ENCODE measurements at regions not wholly inside any gene's neighbourhood (a gene's known extent, or its start where the extent isn't known, plus 50 kb on each side); places are given as distances from the start of the nearest gene placed in this dataset.

GRCh38 chr2:139374296-139374850 lies 594.2 kb upstream of the NXPH2 start:
- no peaks in the 10 kb centered on the region for H4K20me1 ChIP-seq (ENCODE audit: control insufficient read depth, insufficient read depth, insufficient read length)
- no peak overlapping the region for H3K23ac ChIP-seq (ENCODE audit: insufficient read length, low read depth, low read length)
- H4K5ac ChIP-seq (ENCODE audit: insufficient read length, low read depth, low read length): no peak overlapping the region
- H3K27me3 ChIP-seq (ENCODE audit: insufficient read depth, low read length): no peaks in the 10 kb centered on the region; the same call in 1 of the 2 replicates
- Mint-ChIP-seq H3K4me3 (no peak overlapping the region), H3K4me1 (peaks cover 17 to 20% of the 10 kb centered on the region in 2 experiments), H3K27ac (no peak overlapping the region), H3K9me3 (peaks cover 6 to 10% of the 10 kb centered on the region in 2 experiments), H3K36me3 (ENCODE audit: insufficient read depth in 1 of 3, low read depth in 3 of 3) (peaks cover 3 to 10% (median 9%) of the 10 kb centered on the region in 3 experiments; a peak in 6 of 7 replicates), H3K27me3 (ENCODE audit: low read depth) (peaks cover 39% of the 10 kb centered on the region)
- no peak overlapping the region for H3K14ac ChIP-seq (ENCODE audit: insufficient read depth, low read length)
- peaks cover 2% of the 10 kb centered on the region; the same call in 1 of the 2 replicates for H3K4me1 ChIP-seq (ENCODE audit: insufficient read depth, low read length)
- H2AFZ ChIP-seq (ENCODE audit: low read length): no peak overlapping the region
- TF ChIP-seq CTCF (conservative IDR thresholded peaks at IDR 0.05): no peak
- no peak overlapping the region for H3K27ac ChIP-seq (ENCODE audit: insufficient read length, low read depth, low read length)
- H4K91ac ChIP-seq (ENCODE audit: insufficient read length, low read depth, low read length): no peak overlapping the region
- no peak overlapping the region for H2BK120ac ChIP-seq (ENCODE audit: low read depth, low read length, poor library complexity, severe bottlenecking)
- no peak for DNase-seq
- no peak overlapping the region for H2BK20ac ChIP-seq (ENCODE audit: low read depth, low read length, poor library complexity, severe bottlenecking)
- no peak overlapping the region for H3K9ac ChIP-seq (ENCODE audit: extremely low read depth, insufficient read length, low read length)
- no peak overlapping the region for H3K56ac ChIP-seq (ENCODE audit: insufficient read length, low read depth, low read length)
- H4K8ac ChIP-seq (replicated peaks; ENCODE audit: insufficient read length, low read depth, low read length): no peak overlapping the region
- no peaks in the 10 kb centered on the region for H3K23me2 ChIP-seq (ENCODE audit: insufficient read length, low read depth, low read length, poor library complexity, severe bottlenecking)
- no peak overlapping the region for H2BK12ac ChIP-seq (ENCODE audit: insufficient read length, low read depth, low read length)
- no peak overlapping the region for H3K4me2 ChIP-seq (ENCODE audit: insufficient read depth, insufficient read length, low read length)
- H3T11ph ChIP-seq (ENCODE audit: low read length): no peak overlapping the region
- no peak overlapping the region for H2BK5ac ChIP-seq (ENCODE audit: insufficient read length, low read length)
- no peaks in the 10 kb centered on the region for H3K9me3 ChIP-seq (ENCODE audit: control insufficient read depth, low read depth, low read length)
- H2BK15ac ChIP-seq (ENCODE audit: low read depth, low read length): no peak overlapping the region
- H3K4ac ChIP-seq (ENCODE audit: low read depth, low read length): no peak overlapping the region
- no CpG with 5 or more reads among the region's 4 CpGs for WGBS (ENCODE audit: extremely low coverage, insufficient read length, low lambda C conversion rate)
- H3K79me2 ChIP-seq (ENCODE audit: insufficient read depth, low read length): no peaks in the 10 kb centered on the region
- no peaks in the 10 kb centered on the region for H3K79me1 ChIP-seq (ENCODE audit: insufficient read depth, low read depth, low read length, poor library complexity, severe bottlenecking)
- H2AK5ac ChIP-seq (ENCODE audit: insufficient read length, low read length): no peak overlapping the region
- H3K18ac ChIP-seq (ENCODE audit: insufficient read length, low read depth, low read length): no peak overlapping the region
